HEK293 (cell line): ENCODE measurements at regions not wholly inside any gene's neighbourhood (a gene's known extent, or its start where the extent isn't known, plus 50 kb on each side); places are given as distances from the start of the nearest gene placed in this dataset.

Source experiments
- CTCF ChIA-PET: fragments of 350-600 bp; formaldehyde crosslinking; extraction: SDS; loops from one replicate; lab custom pipeline; 2021; ENCODE audit warnings: antibody characterized with exemption; lab: Yijun Ruan, JAX
- POLR2A ChIA-PET: fragments of 300-600 bp; formaldehyde crosslinking; extraction: SDS; loops from one replicate; lab custom pipeline; 2020; ENCODE audit warnings: antibody characterized with exemption, inconsistent platforms; lab: Yijun Ruan, JAX
- H3K27ac ChIP-seq: fragments of 200-500 bp; sonication (Bioruptor generic); 2 replicates; pipeline ENCODE4 v1.5.1; 2014; ENCODE audit warnings: low read depth, low read length, control low read depth, inconsistent platforms; ENCODE audit errors: extremely low read depth
- H3K36me3 ChIP-seq, 2 experiments: fragments of 200-500 bp in 1 of 2; sonication (Bioruptor generic) in 1 of 2; 1 replicate in 1 of 2; 2 replicates in 1 of 2; pipeline ENCODE4 v1.5.1; 2014 to 2017; ENCODE audit warnings: inconsistent platforms in 2 of 2, low read length in 2 of 2; ENCODE audit not compliant: control insufficient read depth in 2 of 2, insufficient read depth in 1 of 2
- H3K4me1 ChIP-seq: fragments of 200-500 bp; sonication (Bioruptor generic); 2 replicates; pipeline ENCODE4 v1.5.1; 2014; ENCODE audit warnings: mild to moderate bottlenecking, low read length, inconsistent platforms; ENCODE audit not compliant: control insufficient read depth, insufficient read depth
- H3K4me3 ChIP-seq: 2 replicates; pipeline ENCODE4 v1.5.1; 2011; ENCODE audit warnings: low read depth, mild to moderate bottlenecking, control low read depth, low read length, moderate library complexity
- H3K9me3 ChIP-seq: fragments of 200-500 bp; sonication (Bioruptor generic); 2 replicates; pipeline ENCODE4 v1.5.1; 2014; ENCODE audit warnings: low read depth, low read length, inconsistent platforms; ENCODE audit not compliant: control insufficient read depth, insufficient read depth
- FEZF1 ChIP-seq: fragments of 450-650 bp; formaldehyde crosslinking; IDR thresholded peaks from 2 replicates; pipeline ENCODE4 v1.5.1; 2016; ENCODE audit warnings: missing biosample characterization, missing genetic modification characterization
- HOXD13 ChIP-seq: sonication (generic); formaldehyde crosslinking; IDR thresholded peaks from 2 replicates; pipeline ENCODE4 v1.8.0; 2022; ENCODE audit warnings: missing genetic modification reagents, borderline replicate concordance
- KLF10 ChIP-seq: fragments of 450-650 bp; IDR thresholded peaks from 2 replicates; pipeline ENCODE4 v1.5.1; 2018; ENCODE audit warnings: missing biosample characterization, mild to moderate bottlenecking, missing genetic modification characterization
- OSR2 ChIP-seq: fragments of 450-650 bp; formaldehyde crosslinking; IDR thresholded peaks from 2 replicates; pipeline ENCODE4 v1.5.1; 2016; ENCODE audit warnings: missing biosample characterization, missing genetic modification characterization
- SP7 ChIP-seq: fragments of 450-650 bp; formaldehyde crosslinking; IDR thresholded peaks from 2 replicates; pipeline ENCODE4 v1.5.1; 2016; ENCODE audit warnings: missing biosample characterization, missing genetic modification characterization
- TRIM28 ChIP-seq: IDR thresholded peaks from 2 replicates; pipeline ENCODE4 v1.6.1; 2011; ENCODE audit warnings: low read length, control low read depth, borderline replicate concordance
- ZNF10 ChIP-seq: fragments of 450-650 bp; formaldehyde crosslinking; IDR thresholded peaks from 2 replicates; pipeline ENCODE4 v1.5.1; 2017; ENCODE audit warnings: missing biosample characterization, missing genetic modification characterization
- ZNF138 ChIP-seq: fragments of 450-650 bp; formaldehyde crosslinking; IDR thresholded peaks from 2 replicates; pipeline ENCODE4 v1.5.1; 2016; ENCODE audit warnings: missing biosample characterization, missing genetic modification characterization, borderline replicate concordance
- ZNF140 ChIP-seq: fragments of 450-650 bp; formaldehyde crosslinking; IDR thresholded peaks from 2 replicates; pipeline ENCODE4 v1.5.1; 2016; ENCODE audit warnings: missing biosample characterization, missing genetic modification characterization
- ZNF169 ChIP-seq: fragments of 450-650 bp; formaldehyde crosslinking; IDR thresholded peaks from 2 replicates; pipeline ENCODE4 v1.5.1; 2016; ENCODE audit warnings: missing biosample characterization, missing genetic modification characterization
- ZNF302 ChIP-seq: fragments of 450-650 bp; formaldehyde crosslinking; IDR thresholded peaks from 2 replicates; pipeline ENCODE4 v1.5.1; 2016; ENCODE audit warnings: missing biosample characterization, missing genetic modification characterization, low read depth
- ZNF335 ChIP-seq: fragments of 450-650 bp; formaldehyde crosslinking; conservative IDR thresholded peaks from 2 replicates; pipeline ENCODE4 v1.5.1; 2016; ENCODE audit warnings: missing biosample characterization, missing genetic modification characterization
- ZNF433 ChIP-seq: fragments of 450-650 bp; formaldehyde crosslinking; IDR thresholded peaks from 2 replicates; pipeline ENCODE4 v1.5.1; 2016; ENCODE audit warnings: missing biosample characterization, missing genetic modification characterization, low read depth
- ZNF521 ChIP-seq: fragments of 450-650 bp; formaldehyde crosslinking; IDR thresholded peaks from 2 replicates; pipeline ENCODE4 v1.5.1; 2017; ENCODE audit warnings: missing biosample characterization, mild to moderate bottlenecking, missing genetic modification characterization
- ZNF529 ChIP-seq: fragments of 450-650 bp; formaldehyde crosslinking; IDR thresholded peaks from 2 replicates; pipeline ENCODE4 v1.5.1; 2017; ENCODE audit warnings: missing genetic modification characterization, missing biosample characterization; ENCODE audit not compliant: insufficient replicate concordance
- ZNF548 ChIP-seq: fragments of 450-650 bp; formaldehyde crosslinking; IDR thresholded peaks from 2 replicates; pipeline ENCODE4 v1.5.1; 2016; ENCODE audit warnings: missing biosample characterization, missing genetic modification characterization
- ZNF585B ChIP-seq: fragments of 450-650 bp; formaldehyde crosslinking; IDR thresholded peaks from 2 replicates; pipeline ENCODE4 v1.5.1; 2016; ENCODE audit warnings: missing biosample characterization, missing genetic modification characterization
- ZNF610 ChIP-seq: fragments of 450-650 bp; formaldehyde crosslinking; IDR thresholded peaks from 2 replicates; pipeline ENCODE4 v1.5.1; 2016; ENCODE audit warnings: missing biosample characterization, missing genetic modification characterization, borderline replicate concordance
- ZNF621 ChIP-seq: fragments of 450-650 bp; formaldehyde crosslinking; IDR thresholded peaks from 2 replicates; pipeline ENCODE4 v1.5.1; 2017; ENCODE audit warnings: missing biosample characterization, missing genetic modification characterization
- ZNF624 ChIP-seq: fragments of 450-650 bp; formaldehyde crosslinking; IDR thresholded peaks from 2 replicates; pipeline ENCODE4 v1.5.1; 2017; ENCODE audit warnings: missing biosample characterization, missing genetic modification characterization
- ZNF660 ChIP-seq: fragments of 450-650 bp; IDR thresholded peaks from 2 replicates; pipeline ENCODE4 v1.5.1; 2018; ENCODE audit warnings: missing biosample characterization, mild to moderate bottlenecking, missing genetic modification characterization
- ZNF664 ChIP-seq: fragments of 450-650 bp; formaldehyde crosslinking; IDR thresholded peaks from 2 replicates; pipeline ENCODE4 v1.5.1; 2016; ENCODE audit warnings: missing biosample characterization, missing genetic modification characterization
- TF ChIP-seq, protein P1 (sequence below): sonication (generic); formaldehyde crosslinking; IDR thresholded peaks from 2 replicates; pipeline ENCODE4 v1.8.1; 2022; ENCODE audit warnings: mild to moderate bottlenecking, moderate library complexity, missing genetic modification reagents
- TF ChIP-seq, protein P2 (sequence below): fragments of 450-650 bp; formaldehyde crosslinking; IDR thresholded peaks from 2 replicates; pipeline ENCODE4 v1.5.1; 2016; ENCODE audit warnings: missing biosample characterization, missing genetic modification characterization
- TF ChIP-seq, protein P3 (sequence below): fragments of 450-650 bp; formaldehyde crosslinking; IDR thresholded peaks from 2 replicates; pipeline ENCODE4 v1.5.1; 2016; ENCODE audit warnings: missing biosample characterization, missing genetic modification characterization
- TF ChIP-seq, protein P4 (sequence below): IDR thresholded peaks from 2 replicates; pipeline ENCODE4 v1.6.1; 2011; ENCODE audit warnings: mild to moderate bottlenecking, low read depth, low read length, borderline replicate concordance
- TF ChIP-seq, protein P5 (sequence below): fragments of 450-650 bp; formaldehyde crosslinking; IDR thresholded peaks from 2 replicates; pipeline ENCODE4 v1.5.1; 2016; ENCODE audit warnings: missing biosample characterization, missing genetic modification characterization
- TF ChIP-seq, protein P6 (sequence below): fragments of 450-650 bp; formaldehyde crosslinking; IDR thresholded peaks from 2 replicates; pipeline ENCODE4 v1.5.1; 2016; ENCODE audit warnings: missing biosample characterization, missing genetic modification characterization

DNA sequence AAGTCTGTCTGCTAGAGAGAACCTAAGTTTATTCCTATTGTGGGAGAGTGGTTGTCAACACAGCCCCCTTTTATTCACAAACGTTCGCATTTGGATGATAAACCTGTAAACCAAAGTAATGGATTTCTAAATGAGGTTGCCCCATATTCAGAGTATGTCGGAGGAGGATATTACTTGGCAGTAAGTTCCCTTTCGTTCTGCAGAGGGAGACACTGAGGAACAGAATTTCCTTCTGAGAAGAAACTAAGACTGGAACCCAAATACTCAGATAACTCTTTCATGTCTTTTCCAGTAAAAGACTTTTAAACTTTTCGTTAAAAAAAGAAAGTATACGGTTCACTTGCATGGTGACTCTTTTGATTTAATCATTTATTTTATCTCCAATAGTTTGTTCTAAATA is 754.6 kb upstream of the MMS22L start:
- peaks cover 11% of the 10 kb centered on the region; the same call in 1 of the 2 replicates for H3K4me1 ChIP-seq
- ChIA-PET POLR2A (no interaction called here), CTCF (interaction anchor here (0.6 kb wide), 1 partner anchor 318 kb away, joined by 3 read pairs; no protein-coding TSS in a partner anchor)
- no peaks in the 10 kb centered on the region for H3K36me3 ChIP-seq
- H3K27ac ChIP-seq = no peak overlapping the region
- H3K4me3 ChIP-seq = no peak overlapping the region
- no peak for TF ChIP-seq ZNF585B (tag by site-specific recombination)
- TF ChIP-seq ZNF138 (tag by site-specific recombination) = no peak
- TF ChIP-seq KLF10 = no peak
- TF ChIP-seq ZNF624 (tag by site-specific recombination) = no peak
- TF ChIP-seq ZNF521 (tag by site-specific recombination) = no peak
- TF ChIP-seq ZNF169 = no peak
- no peak for TF ChIP-seq SP7
- TF ChIP-seq, protein P1, sequence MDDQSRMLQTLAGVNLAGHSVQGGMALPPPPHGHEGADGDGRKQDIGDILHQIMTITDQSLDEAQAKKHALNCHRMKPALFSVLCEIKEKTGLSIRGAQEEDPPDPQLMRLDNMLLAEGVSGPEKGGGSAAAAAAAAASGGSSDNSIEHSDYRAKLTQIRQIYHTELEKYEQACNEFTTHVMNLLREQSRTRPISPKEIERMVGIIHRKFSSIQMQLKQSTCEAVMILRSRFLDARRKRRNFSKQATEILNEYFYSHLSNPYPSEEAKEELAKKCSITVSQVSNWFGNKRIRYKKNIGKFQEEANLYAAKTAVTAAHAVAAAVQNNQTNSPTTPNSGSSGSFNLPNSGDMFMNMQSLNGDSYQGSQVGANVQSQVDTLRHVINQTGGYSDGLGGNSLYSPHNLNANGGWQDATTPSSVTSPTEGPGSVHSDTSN = no peak
- TF ChIP-seq ZNF140 = no peak
- no peak for TF ChIP-seq ZNF335 (tag by site-specific recombination)
- TF ChIP-seq ZNF548 (tag by site-specific recombination) = no peak
- TF ChIP-seq, protein P2, sequence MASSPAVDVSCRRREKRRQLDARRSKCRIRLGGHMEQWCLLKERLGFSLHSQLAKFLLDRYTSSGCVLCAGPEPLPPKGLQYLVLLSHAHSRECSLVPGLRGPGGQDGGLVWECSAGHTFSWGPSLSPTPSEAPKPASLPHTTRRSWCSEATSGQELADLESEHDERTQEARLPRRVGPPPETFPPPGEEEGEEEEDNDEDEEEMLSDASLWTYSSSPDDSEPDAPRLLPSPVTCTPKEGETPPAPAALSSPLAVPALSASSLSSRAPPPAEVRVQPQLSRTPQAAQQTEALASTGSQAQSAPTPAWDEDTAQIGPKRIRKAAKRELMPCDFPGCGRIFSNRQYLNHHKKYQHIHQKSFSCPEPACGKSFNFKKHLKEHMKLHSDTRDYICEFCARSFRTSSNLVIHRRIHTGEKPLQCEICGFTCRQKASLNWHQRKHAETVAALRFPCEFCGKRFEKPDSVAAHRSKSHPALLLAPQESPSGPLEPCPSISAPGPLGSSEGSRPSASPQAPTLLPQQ (tag by site-specific recombination) = no peak
- no peak for TF ChIP-seq ZNF529 (tag by site-specific recombination)
- TF ChIP-seq, protein P3, sequence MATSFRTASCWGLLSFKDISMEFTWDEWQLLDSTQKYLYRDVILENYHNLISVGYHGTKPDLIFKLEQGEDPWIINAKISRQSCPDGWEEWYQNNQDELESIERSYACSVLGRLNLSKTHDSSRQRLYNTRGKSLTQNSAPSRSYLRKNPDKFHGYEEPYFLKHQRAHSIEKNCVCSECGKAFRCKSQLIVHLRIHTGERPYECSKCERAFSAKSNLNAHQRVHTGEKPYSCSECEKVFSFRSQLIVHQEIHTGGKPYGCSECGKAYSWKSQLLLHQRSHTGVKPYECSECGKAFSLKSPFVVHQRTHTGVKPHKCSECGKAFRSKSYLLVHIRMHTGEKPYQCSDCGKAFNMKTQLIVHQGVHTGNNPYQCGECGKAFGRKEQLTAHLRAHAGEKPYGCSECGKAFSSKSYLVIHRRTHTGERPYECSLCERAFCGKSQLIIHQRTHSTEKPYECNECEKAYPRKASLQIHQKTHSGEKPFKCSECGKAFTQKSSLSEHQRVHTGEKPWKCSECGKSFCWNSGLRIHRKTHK (tag by site-specific recombination) = no peak
- TF ChIP-seq ZNF621 (tag by site-specific recombination) = no peak
- TF ChIP-seq, protein P4, sequence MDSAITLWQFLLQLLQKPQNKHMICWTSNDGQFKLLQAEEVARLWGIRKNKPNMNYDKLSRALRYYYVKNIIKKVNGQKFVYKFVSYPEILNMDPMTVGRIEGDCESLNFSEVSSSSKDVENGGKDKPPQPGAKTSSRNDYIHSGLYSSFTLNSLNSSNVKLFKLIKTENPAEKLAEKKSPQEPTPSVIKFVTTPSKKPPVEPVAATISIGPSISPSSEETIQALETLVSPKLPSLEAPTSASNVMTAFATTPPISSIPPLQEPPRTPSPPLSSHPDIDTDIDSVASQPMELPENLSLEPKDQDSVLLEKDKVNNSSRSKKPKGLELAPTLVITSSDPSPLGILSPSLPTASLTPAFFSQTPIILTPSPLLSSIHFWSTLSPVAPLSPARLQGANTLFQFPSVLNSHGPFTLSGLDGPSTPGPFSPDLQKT = no peak
- no peak for TF ChIP-seq ZNF10 (tag by site-specific recombination)
- TF ChIP-seq ZNF433 (tag by site-specific recombination) = no peak
- no peaks in the 10 kb centered on the region for H3K9me3 ChIP-seq

DNA sequence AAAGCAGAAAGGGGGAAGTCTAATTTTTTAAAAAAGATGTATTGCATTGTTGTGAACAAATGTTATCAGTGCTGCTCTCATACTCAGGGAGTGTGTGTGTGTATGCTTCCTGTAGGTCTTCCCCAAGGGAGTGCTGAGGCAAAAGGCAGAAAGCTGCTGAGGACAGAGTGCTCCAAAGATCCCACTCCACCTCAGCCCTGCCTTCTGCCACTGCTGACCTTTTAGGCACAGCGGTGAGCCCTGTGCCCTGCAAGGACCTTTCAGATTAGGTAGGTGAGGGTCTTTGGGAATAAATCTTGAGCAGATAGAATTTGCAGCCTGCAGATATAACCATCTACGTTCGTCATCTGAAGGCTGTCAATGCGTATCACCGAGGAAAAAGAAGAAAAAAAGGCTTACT is 756.4 kb upstream of the MMS22L start:
- CTCF ChIA-PET = interaction anchor here (0.6 to 1.3 kb wide), 4 partner anchors 294 to 1080 kb away, joined by 3 to 5 read pairs (median 3); no protein-coding TSS in a partner anchor
- POLR2A ChIA-PET = no interaction called here
- Histone ChIP-seq H3K36me3 (no peaks in the 10 kb centered on the region), H3K9me3 (no peaks in the 10 kb centered on the region), H3K27ac (no peak overlapping the region), H3K4me1 (peaks cover 11% of the 10 kb centered on the region; the same call in 1 of the 2 replicates), H3K4me3 (no peak overlapping the region)
- TF ChIP-seq, protein P5, sequence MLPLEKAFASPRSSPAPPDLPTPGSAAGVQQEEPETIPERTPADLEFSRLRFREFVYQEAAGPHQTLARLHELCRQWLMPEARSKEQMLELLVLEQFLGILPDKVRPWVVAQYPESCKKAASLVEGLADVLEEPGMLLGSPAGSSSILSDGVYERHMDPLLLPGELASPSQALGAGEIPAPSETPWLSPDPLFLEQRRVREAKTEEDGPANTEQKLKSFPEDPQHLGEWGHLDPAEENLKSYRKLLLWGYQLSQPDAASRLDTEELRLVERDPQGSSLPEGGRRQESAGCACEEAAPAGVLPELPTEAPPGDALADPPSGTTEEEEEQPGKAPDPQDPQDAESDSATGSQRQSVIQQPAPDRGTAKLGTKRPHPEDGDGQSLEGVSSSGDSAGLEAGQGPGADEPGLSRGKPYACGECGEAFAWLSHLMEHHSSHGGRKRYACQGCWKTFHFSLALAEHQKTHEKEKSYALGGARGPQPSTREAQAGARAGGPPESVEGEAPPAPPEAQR (tag by site-specific recombination) = no peak
- TF ChIP-seq HOXD13 (CRISPR knock-in tag) (no peak), OSR2 (tag by site-specific recombination) (no peak), ZNF660 (tag by site-specific recombination) (no peak), TRIM28 (no peak), ZNF664 (tag by site-specific recombination) (no peak), ZNF302 (tag by site-specific recombination) (no peak), FEZF1 (tag by site-specific recombination) (no peak), ZNF610 (tag by site-specific recombination) (no peak)
- TF ChIP-seq, protein P6, sequence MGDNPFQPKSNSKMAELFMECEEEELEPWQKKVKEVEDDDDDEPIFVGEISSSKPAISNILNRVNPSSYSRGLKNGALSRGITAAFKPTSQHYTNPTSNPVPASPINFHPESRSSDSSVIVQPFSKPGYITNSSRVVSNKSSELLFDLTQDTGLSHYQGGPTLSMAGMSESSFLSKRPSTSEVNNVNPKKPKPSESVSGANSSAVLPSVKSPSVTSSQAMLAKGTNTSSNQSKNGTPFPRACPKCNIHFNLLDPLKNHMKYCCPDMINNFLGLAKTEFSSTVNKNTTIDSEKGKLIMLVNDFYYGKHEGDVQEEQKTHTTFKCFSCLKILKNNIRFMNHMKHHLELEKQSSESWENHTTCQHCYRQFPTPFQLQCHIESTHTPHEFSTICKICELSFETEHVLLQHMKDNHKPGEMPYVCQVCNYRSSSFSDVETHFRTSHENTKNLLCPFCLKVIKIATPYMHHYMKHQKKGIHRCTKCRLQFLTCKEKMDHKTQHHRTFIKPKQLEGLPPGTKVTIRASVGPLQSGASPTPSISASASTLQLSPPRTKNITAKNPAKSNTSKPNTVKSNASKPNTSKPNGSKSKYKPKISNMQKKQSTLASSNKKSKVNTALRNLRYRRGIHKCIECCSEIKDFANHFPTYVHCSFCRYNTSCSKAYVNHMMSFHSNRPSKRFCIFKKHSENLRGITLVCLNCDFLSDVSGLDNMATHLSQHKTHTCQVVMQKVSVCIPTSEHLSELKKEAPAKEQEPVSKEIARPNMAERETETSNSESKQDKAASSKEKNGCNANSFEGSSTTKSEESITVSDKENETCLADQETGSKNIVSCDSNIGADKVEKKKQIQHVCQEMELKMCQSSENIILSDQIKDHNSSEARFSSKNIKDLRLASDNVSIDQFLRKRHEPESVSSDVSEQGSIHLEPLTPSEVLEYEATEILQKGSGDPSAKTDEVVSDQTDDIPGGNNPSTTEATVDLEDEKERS (tag by site-specific recombination) = no peak
